ENCODE measurements at regions not wholly inside any gene's neighbourhood (a gene's known extent, or its start where the extent isn't known, plus 50 kb on each side); places are given as distances from the start of the nearest gene placed in this dataset.

DNA sequence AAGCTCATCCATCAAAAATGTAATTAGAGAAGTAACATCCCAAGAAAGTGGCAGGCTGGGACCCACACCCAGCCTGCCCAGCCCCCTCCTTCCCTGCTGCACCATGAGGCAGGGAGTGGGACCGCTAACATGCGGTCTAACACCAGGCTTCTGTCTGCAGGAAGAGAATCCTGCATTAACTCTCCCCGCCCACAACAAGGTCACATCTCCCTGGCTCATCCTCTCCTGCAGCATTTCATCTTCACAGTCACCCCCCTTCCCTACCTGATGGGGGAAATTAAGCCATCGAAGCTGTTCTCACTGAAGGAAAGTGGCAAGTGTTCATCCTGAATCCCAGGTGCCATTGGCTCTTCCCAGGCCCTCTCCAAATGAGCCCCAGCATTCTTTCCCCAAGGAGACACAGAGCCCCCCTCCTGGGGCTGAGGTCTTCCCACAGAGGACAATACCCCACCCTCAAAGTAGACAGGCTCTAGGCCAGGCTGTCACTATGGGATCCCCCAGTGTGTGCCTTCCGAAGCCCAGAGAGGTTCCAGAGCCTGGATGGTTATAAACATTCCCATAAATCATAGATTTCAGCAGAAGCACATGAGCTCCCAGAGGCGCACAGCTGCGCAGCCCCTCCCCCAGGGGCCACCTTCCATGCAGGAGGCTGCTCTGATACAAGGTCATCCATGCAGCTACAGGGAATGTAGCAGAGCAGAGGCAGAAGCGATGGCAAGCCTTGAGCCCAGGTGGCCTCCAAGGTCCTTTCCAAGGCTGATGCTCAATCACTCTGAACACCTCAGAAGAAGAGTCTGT, 148.0 kb downstream of the OAT start:
- H3K36me3 ChIP-seq (ENCODE audit: control insufficient read depth in 4 of 4, insufficient read depth in 4 of 4, low read length in 4 of 4) = no peaks in the 10 kb centered on the region
- peaks cover 0 to 15% (median 8%) of the 10 kb centered on the region in 5 donors for H3K4me1 ChIP-seq (ENCODE audit: control insufficient read depth in 5 of 5, insufficient read depth in 5 of 5, low read length in 5 of 5)
- peaks cover 0 to 12% (median 6%) of the 10 kb centered on the region in 4 donors for H3K9me3 ChIP-seq (ENCODE audit: control insufficient read depth in 4 of 4, insufficient read depth in 3 of 4, low read length in 3 of 4)
- H3K27me3 ChIP-seq (ENCODE audit: control insufficient read depth in 3 of 3, insufficient read depth in 3 of 3, low read length in 2 of 3) = no peaks in the 10 kb centered on the region
- DNase-seq = no peak
- H3K27ac ChIP-seq (ENCODE audit: low read depth in 1 of 2, low read length in 1 of 2) = no peak overlapping the region
- H3K9ac ChIP-seq (ENCODE audit: insufficient read depth in 1 of 2, low read length in 2 of 2) = no peak overlapping the region
- 82 to 84% methylated on average over 8 of the region's 8 CpGs for WGBS, 2 donors
- TF ChIP-seq, protein P1, sequence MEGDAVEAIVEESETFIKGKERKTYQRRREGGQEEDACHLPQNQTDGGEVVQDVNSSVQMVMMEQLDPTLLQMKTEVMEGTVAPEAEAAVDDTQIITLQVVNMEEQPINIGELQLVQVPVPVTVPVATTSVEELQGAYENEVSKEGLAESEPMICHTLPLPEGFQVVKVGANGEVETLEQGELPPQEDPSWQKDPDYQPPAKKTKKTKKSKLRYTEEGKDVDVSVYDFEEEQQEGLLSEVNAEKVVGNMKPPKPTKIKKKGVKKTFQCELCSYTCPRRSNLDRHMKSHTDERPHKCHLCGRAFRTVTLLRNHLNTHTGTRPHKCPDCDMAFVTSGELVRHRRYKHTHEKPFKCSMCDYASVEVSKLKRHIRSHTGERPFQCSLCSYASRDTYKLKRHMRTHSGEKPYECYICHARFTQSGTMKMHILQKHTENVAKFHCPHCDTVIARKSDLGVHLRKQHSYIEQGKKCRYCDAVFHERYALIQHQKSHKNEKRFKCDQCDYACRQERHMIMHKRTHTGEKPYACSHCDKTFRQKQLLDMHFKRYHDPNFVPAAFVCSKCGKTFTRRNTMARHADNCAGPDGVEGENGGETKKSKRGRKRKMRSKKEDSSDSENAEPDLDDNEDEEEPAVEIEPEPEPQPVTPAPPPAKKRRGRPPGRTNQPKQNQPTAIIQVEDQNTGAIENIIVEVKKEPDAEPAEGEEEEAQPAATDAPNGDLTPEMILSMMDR (IDR thresholded peaks at IDR 0.05; ENCODE audit: control extremely low read depth, extremely low read depth) = no peak
- no peak for ATAC-seq (ENCODE audit: insufficient read depth, low FRiP score)
- no peak overlapping the region for H3K4me3 ChIP-seq

DNA sequence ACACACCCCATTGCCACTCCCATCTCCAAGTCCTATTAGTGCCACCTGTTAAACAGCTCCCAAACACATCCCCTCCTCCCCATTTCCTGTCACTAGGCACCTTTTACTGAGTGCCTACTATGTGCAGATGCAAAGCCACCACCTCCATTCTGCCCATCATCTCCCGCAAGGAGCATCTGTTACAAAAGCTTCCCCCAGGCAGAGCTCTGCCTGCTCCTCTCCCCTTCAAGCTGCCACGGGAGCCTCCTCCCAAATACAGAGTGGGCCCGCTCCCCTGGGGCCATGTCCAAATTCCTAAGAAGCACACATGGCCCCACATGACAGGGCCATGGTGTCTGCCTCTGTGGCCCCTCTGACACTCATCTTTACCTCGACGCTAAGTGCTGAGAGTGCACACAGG, 149.7 kb downstream of the OAT start:
- 90 to 93% methylated on average over 5 of the region's 5 CpGs for WGBS, 2 donors
- no peaks in the 10 kb centered on the region for H3K27me3 ChIP-seq (ENCODE audit: control insufficient read depth in 3 of 3, insufficient read depth in 3 of 3, low read length in 2 of 3)
- H3K4me3 ChIP-seq = no peak overlapping the region
- H3K36me3 ChIP-seq (ENCODE audit: control insufficient read depth in 4 of 4, insufficient read depth in 4 of 4, low read length in 4 of 4) = no peaks in the 10 kb centered on the region
- H3K9me3 ChIP-seq (ENCODE audit: control insufficient read depth in 4 of 4, insufficient read depth in 3 of 4, low read length in 3 of 4) = peaks cover 0 to 12% (median 6%) of the 10 kb centered on the region in 4 donors
- DNase-seq (no peak), ATAC-seq (ENCODE audit: insufficient read depth, low FRiP score) (no peak)
- TF ChIP-seq, protein P1 (IDR thresholded peaks at IDR 0.05; ENCODE audit: control extremely low read depth, extremely low read depth) = no peak
- no peak overlapping the region for H3K9ac ChIP-seq (ENCODE audit: insufficient read depth in 1 of 2, low read length in 2 of 2)
- H3K4me1 ChIP-seq (ENCODE audit: control insufficient read depth in 5 of 5, insufficient read depth in 5 of 5, low read length in 5 of 5) = peaks cover 0 to 15% (median 8%) of the 10 kb centered on the region in 5 donors
- no peak overlapping the region for H3K27ac ChIP-seq (ENCODE audit: low read depth in 1 of 2, low read length in 1 of 2)

DNA sequence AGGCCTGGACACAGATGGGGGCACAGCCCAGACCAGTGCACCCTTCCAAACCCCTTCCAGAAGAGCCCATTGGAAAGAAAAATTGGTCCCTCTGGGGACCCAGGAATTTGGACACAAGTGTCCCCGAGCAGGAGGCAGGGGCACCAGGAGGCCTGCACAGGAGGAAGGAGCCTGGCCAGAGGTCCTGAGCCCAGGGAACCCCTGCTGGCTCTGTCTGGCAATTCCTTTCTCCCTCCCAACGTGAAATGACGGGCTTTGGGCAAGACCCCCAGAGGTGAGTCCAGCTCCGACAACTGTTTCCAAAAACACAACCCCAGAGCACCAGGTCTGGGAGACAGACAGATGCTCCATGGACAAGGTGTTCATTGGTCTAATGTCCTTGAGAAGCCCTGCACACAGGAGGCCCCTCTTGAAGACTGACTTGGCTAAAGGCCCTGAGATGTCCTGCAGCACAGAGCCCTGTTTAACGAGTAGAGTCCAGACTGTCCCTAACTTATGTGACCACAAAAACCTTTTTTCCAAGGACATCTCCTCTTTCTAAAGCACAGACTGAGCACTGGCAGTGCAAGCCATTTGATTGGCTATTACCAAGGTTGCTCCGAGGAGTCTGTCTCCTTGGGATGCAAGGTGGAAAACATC, 150.7 kb downstream of the OAT start:
- Histone ChIP-seq H3K36me3 (ENCODE audit: control insufficient read depth in 4 of 4, insufficient read depth in 4 of 4, low read length in 4 of 4) (no peaks in the 10 kb centered on the region), H3K27ac (ENCODE audit: low read depth in 1 of 2, low read length in 1 of 2) (no peak overlapping the region), H3K27me3 (ENCODE audit: control insufficient read depth in 3 of 3, insufficient read depth in 3 of 3, low read length in 2 of 3) (no peaks in the 10 kb centered on the region), H3K4me3 (no peak overlapping the region), H3K9ac (ENCODE audit: insufficient read depth in 1 of 2, low read length in 2 of 2) (no peak overlapping the region), H3K9me3 (ENCODE audit: control insufficient read depth in 4 of 4, insufficient read depth in 3 of 4, low read length in 3 of 4) (peaks cover 0 to 12% (median 5%) of the 10 kb centered on the region in 4 donors), H3K4me1 (ENCODE audit: control insufficient read depth in 5 of 5, insufficient read depth in 5 of 5, low read length in 5 of 5) (peaks cover 0 to 15% (median 8%) of the 10 kb centered on the region in 5 donors)
- ATAC-seq (ENCODE audit: insufficient read depth, low FRiP score) = no peak
- DNase-seq = no peak
- 82 to 94% methylated on average over 6 of the region's 6 CpGs for WGBS, 2 donors
- TF ChIP-seq, protein P1 (IDR thresholded peaks at IDR 0.05; ENCODE audit: control extremely low read depth, extremely low read depth) = no peak

All from lung (tissue), 11 donors.